IPS-NIHi7 (cell line): ENCODE measurements at regions not wholly inside any gene's neighbourhood (a gene's known extent, or its start where the extent isn't known, plus 50 kb on each side); places are given as distances from the start of the nearest gene placed in this dataset.

Source experiments
- DNase-seq: peaks from one replicate; pipeline ENCODE4 v3.0.0; 2012; ENCODE audit warnings: mixed read lengths; ENCODE audit errors: extremely low spot score

GRCh38 chrX:38856670-38857265 is 55.5 kb downstream of the MID1IP1 start:
- no peak for DNase-seq

GRCh38 chrX:38857736-38858523 is 56.7 kb downstream of the MID1IP1 start:
- DNase-seq, result no peak

- no peak for DNase-seq
Measured at GRCh38 chrX:38859602-38860001, 58.3 kb downstream of the MID1IP1 start.

- DNase-seq, result no peak
Measured at GRCh38 chrX:38860106-38861013, 59.1 kb downstream of the MID1IP1 start.

- no peak for DNase-seq
Measured at GRCh38 chrX:38861489-38861888, 60.2 kb downstream of the MID1IP1 start.

GRCh38 chrX:38862100-38862499 is 60.8 kb downstream of the MID1IP1 start:
- DNase-seq, result no peak

GRCh38 chrX:38864165-38864564 is 62.9 kb downstream of the MID1IP1 start:
- no peak for DNase-seq

- no peak for DNase-seq
Measured at GRCh38 chrX:38868321-38868720, 67.1 kb downstream of the MID1IP1 start.

GRCh38 chrX:38868941-38869401 is 67.7 kb downstream of the MID1IP1 start:
- no peak for DNase-seq

GRCh38 chrX:38870361-38870895 is 69.2 kb downstream of the MID1IP1 start:
- peak; percentile 41 for DNase-seq

- peak; percentile 59 for DNase-seq
Measured at GRCh38 chrX:38871129-38872029, 70.1 kb downstream of the MID1IP1 start.

- no peak for DNase-seq
Measured at GRCh38 chrX:38877366-38877765, 76.1 kb downstream of the MID1IP1 start.

GRCh38 chrX:38878641-38879340 is 77.5 kb downstream of the MID1IP1 start:
- DNase-seq, result no peak

GRCh38 chrX:38879631-38880220 is 78.5 kb downstream of the MID1IP1 start:
- DNase-seq, result no peak

- DNase-seq, result no peak
Measured at GRCh38 chrX:38880296-38880854, 79.1 kb downstream of the MID1IP1 start.

- no peak for DNase-seq
Measured at GRCh38 chrX:38881066-38881465, 79.8 kb downstream of the MID1IP1 start.

- DNase-seq, result no peak
Measured at GRCh38 chrX:38881727-38882126, 80.5 kb downstream of the MID1IP1 start.

- no peak for DNase-seq
Measured at GRCh38 chrX:38882894-38883626, 81.8 kb downstream of the MID1IP1 start.

- DNase-seq, result no peak
Measured at GRCh38 chrX:38886112-38886511, 84.9 kb downstream of the MID1IP1 start.
